Heart right ventricle (tissue), 16 donors: ENCODE measurements at regions not wholly inside any gene's neighbourhood (a gene's known extent, or its start where the extent isn't known, plus 50 kb on each side); places are given as distances from the start of the nearest gene placed in this dataset.

Source experiments
- ATAC-seq, 8 donors: fragments of 200-7000 bp; cut with Tn5 transposase; one replicate each; pipeline ENCODE4 v1.9.1; 2020; ENCODE audit warnings: mild to moderate bottlenecking in 8 of 8, moderate library complexity in 8 of 8, moderate number of reproducible peaks in 1 of 8
- DNase-seq, 2 donors: peaks; one replicate each; pipeline ENCODE4 v3.0.0-alpha.2; 2020
- H3K27ac ChIP-seq, 10 donors: fragments of 200-600 bp; sonication (generic) in 2 of 10; one replicate each; pipeline versions ENCODE4 v1.5.0 to v1.8.0; 2020 to 2022; ENCODE audit warnings: mild to moderate bottlenecking in 3 of 10
- H3K27me3 ChIP-seq, 7 donors: fragments of 200-600 bp; one replicate each; pipeline ENCODE4 v1.8.0; 2021 to 2022; ENCODE audit warnings: mild to moderate bottlenecking in 2 of 7
- H3K36me3 ChIP-seq, 9 donors: fragments of 200-600 bp; sonication (generic) in 1 of 9; one replicate each; pipeline versions ENCODE4 v1.5.0 to v1.8.0; 2020 to 2022; ENCODE audit warnings: mild to moderate bottlenecking in 2 of 9
- H3K4me1 ChIP-seq, 9 donors: fragments of 200-600 bp; sonication (generic) in 1 of 9; one replicate each; pipeline versions ENCODE4 v1.5.0 to v1.8.0; 2020 to 2022; ENCODE audit warnings: mild to moderate bottlenecking in 4 of 9
- H3K4me3 ChIP-seq, 10 donors: fragments of 200-600 bp; sonication (generic) in 2 of 10; one replicate each; pipeline versions ENCODE4 v1.5.0 to v1.8.0; 2020 to 2022; ENCODE audit warnings: mild to moderate bottlenecking in 7 of 10, moderate library complexity in 2 of 10
- H3K9me3 ChIP-seq, 11 donors: fragments of 200-600 bp in 10 of 11; sonication (generic) in 2 of 11; one replicate each; pipeline versions ENCODE4 v1.5.0 to v1.8.0; 2013 to 2022; ENCODE audit warnings: mild to moderate bottlenecking in 2 of 11, control low read depth in 1 of 11, moderate library complexity in 1 of 11
- WGBS, 2 donors: extraction: QIAGEN DNeasy Blood & Tissue Kit; methylation state at CpG; one replicate each; pipeline ENCODE4 v1.1.7; 2013; ENCODE audit warnings: inconsistent platforms in 1 of 2; 5-methylcytosine and 5-hydroxymethylcytosine counted together
- intact Hi-C, 10 donors: fragments of 100-400 bp; cut with DNase I; formaldehyde crosslinking; loops; one replicate each; pipeline versions ENCODE4 v1.11.1 to v1.14.2; 2022
- TF ChIP-seq, protein P1 (sequence below), 9 donors: fragments of 200-600 bp; sonication (generic) in 2 of 9; IDR thresholded peaks; one replicate each; pipeline versions ENCODE4 v1.5.0 to v1.8.0; 2021 to 2022; ENCODE audit warnings: antibody characterized with exemption in 9 of 9, mild to moderate bottlenecking in 5 of 9, moderate library complexity in 1 of 9
- donor health status: Arrhythmogenic right ventricular cardiomyopathy.
- donor health status: ischemic (EF 13 %, LVEDD 7.1; RV severe dilation, severe dysfunction).
- donor health status: healthy with polysubstance abuse.
- donor health status: DM: no; HTN: yes; CAD: no.
- donor health status: DM: no; HTN: no; CAD: no.
- donor health status: ischemic (EF 25% LVEDD 6.9; RV normal size, moderate dysfunction).
- donor health status: ischemic (EF 25% LVEDD 5.7; RV mildly dilated, moderate dysfunction).
- donor health status: healthy.
- donor health status: DM: yes; HTN: yes; CAD: no.
- donor health status: Ischemic cardiomyopathy.
- donor health status: ischemic (EF 35%, LVEDD 5.7; RV mildly dilated, moderate dysfunction).
- donor health status: nonischemic (EF 11% LVEDD 7.7; RV severe dilation, severe dysfunction).
- donor health status: DM: yes; HTN: yes; CAD: no.
- donor health status: PGD.
- donor health status: ischemic (EF 29% LVEDD 5.4; RV normal size, mild dysfunction).
- donor health status: nonischemic (EF 23%, LVEDD 6.1; RV moderate dilation, normal function).

DNA sequence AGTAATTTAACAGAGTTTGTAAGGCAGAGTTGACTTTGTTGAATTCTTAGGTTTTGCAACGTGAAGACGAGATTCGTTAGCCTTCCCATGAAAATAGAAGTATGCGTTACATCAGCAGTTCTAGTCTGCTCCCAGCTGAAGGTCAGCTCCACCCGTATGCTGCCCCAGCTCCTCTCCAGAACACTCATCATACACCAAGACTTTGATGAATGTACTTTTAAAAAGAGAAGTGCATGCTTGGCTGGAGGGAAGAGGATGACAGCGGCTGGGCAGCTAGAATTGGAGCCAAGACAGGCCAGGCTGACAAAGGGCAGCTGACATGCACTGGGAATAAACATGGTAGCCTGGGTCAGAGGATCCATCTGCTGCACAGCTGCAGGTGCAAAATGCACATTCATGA lies 166.3 kb upstream of the ARGLU1 start:
- no peak overlapping the region for H3K4me3 ChIP-seq
- peaks cover 0 to 6% (median 0%) of the 10 kb centered on the region in 7 donors for H3K27me3 ChIP-seq
- ATAC-seq, result no peak
- TF ChIP-seq, protein P1, sequence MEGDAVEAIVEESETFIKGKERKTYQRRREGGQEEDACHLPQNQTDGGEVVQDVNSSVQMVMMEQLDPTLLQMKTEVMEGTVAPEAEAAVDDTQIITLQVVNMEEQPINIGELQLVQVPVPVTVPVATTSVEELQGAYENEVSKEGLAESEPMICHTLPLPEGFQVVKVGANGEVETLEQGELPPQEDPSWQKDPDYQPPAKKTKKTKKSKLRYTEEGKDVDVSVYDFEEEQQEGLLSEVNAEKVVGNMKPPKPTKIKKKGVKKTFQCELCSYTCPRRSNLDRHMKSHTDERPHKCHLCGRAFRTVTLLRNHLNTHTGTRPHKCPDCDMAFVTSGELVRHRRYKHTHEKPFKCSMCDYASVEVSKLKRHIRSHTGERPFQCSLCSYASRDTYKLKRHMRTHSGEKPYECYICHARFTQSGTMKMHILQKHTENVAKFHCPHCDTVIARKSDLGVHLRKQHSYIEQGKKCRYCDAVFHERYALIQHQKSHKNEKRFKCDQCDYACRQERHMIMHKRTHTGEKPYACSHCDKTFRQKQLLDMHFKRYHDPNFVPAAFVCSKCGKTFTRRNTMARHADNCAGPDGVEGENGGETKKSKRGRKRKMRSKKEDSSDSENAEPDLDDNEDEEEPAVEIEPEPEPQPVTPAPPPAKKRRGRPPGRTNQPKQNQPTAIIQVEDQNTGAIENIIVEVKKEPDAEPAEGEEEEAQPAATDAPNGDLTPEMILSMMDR (IDR thresholded peaks at IDR 0.05), result no peak
- H3K36me3 ChIP-seq, result no peaks in the 10 kb centered on the region
- no peak overlapping the region for H3K27ac ChIP-seq
- H3K9me3 ChIP-seq, result no peaks in the 10 kb centered on the region
- no peak for DNase-seq
- WGBS, 2 donors, result 77 to 81% methylated on average over 6 of the region's 6 CpGs
- intact Hi-C loops, result no loop called here
- H3K4me1 ChIP-seq, result peaks cover 0 to 5% (median 0%) of the 10 kb centered on the region in 9 donors

DNA sequence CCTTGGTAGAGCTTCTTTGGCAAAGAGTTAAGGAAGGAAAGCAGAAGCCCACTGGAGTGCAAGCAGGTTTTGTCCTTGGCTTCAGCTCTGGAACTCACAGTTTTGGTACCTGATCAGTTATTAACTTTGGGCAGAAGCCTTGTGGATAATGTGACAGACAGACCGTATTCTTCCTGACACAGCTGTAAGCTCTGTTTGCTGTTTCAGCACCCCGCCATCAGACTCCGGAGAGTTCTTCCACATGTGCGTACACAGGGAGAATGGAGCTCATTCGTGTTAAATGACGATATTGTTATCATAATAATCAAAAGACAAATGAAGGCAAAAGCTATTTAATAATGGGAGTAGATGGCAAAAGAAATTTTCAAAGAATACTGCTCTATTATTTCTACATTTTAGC lies 155.1 kb upstream of the ARGLU1 start:
- WGBS, 2 donors, result 82 to 87% methylated on average over 6 of the region's 6 CpGs
- Histone ChIP-seq H3K27me3 (no peaks in the 10 kb centered on the region), H3K4me3 (no peak overlapping the region), H3K36me3 (no peaks in the 10 kb centered on the region), H3K27ac (no peak overlapping the region), H3K4me1 (peaks cover 0 to 16% (median 0%) of the 10 kb centered on the region in 9 donors), H3K9me3 (peaks cover 0 to 18% (median 12%) of the 10 kb centered on the region in 11 donors)
- intact Hi-C loops, result no loop called here
- TF ChIP-seq, protein P1 (IDR thresholded peaks at IDR 0.05), result no peak
- ATAC-seq (no peak), DNase-seq (no peak)

DNA sequence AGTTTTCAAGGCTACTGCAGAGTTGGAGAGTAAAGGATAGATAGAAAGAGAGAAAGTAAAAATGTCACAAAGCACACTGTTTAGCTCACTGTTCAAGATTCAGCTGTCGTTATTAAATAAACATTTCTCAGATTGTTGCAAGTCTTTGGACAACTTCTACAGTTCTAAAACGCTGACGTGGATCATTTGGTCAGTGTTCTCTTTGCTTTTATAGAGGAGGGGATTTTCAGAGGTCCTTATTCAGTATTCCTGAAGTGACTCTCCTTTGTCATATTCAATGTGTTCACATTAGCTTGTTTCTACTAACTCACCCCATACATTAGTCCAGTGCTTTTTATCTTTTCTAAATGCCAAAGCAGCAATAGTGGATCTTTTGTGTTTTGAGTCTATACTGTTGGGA lies 154.7 kb upstream of the ARGLU1 start:
- H3K27ac ChIP-seq, result no peak overlapping the region
- no peak overlapping the region for H3K4me3 ChIP-seq
- peaks cover 0 to 16% (median 0%) of the 10 kb centered on the region in 9 donors for H3K4me1 ChIP-seq
- no peak for DNase-seq
- H3K36me3 ChIP-seq, result no peaks in the 10 kb centered on the region
- TF ChIP-seq, protein P1 (IDR thresholded peaks at IDR 0.05), result no peak
- 51 to 68% methylated on average over 3 of the region's 3 CpGs for WGBS, 2 donors
- no peaks in the 10 kb centered on the region for H3K27me3 ChIP-seq
- peaks cover 0 to 22% (median 15%) of the 10 kb centered on the region in 11 donors for H3K9me3 ChIP-seq
- intact Hi-C loops, result no loop called here
- no peak for ATAC-seq

DNA sequence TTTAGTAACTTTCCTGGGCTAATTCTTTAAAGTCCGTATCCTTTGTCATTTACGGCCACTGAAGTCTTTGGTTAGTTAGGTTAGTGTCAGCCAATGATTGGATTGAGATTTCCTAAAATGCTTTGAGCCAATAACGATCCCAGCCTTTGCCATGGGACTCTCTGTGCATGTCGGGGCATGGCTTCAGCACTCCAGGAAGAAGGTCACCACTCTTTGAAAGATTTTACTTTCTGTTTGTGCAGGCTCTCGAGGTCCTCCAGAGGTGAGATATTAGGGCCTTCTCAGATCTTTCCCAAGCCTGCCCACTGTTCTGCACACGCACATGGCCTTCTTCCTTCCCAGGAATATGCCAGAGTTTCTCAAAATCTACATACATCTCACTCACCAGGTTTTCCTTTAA lies 153.7 kb upstream of the ARGLU1 start:
- H3K27me3 ChIP-seq, result no peaks in the 10 kb centered on the region
- TF ChIP-seq, protein P1 (IDR thresholded peaks at IDR 0.05), result no peak
- DNase-seq (no peak), ATAC-seq (no peak)
- H3K9me3 ChIP-seq, result peaks cover 0 to 30% (median 15%) of the 10 kb centered on the region in 11 donors
- H3K36me3 ChIP-seq, result no peaks in the 10 kb centered on the region
- H3K4me3 ChIP-seq, result no peak overlapping the region
- H3K4me1 ChIP-seq, result peaks cover 0 to 6% (median 0%) of the 10 kb centered on the region in 9 donors
- 93 to 96% methylated on average over 6 of the region's 6 CpGs for WGBS, 2 donors
- H3K27ac ChIP-seq, result no peak overlapping the region
- intact Hi-C loops, result no loop called here
